H1 (cell line): ENCODE measurements at regions not wholly inside any gene's neighbourhood (a gene's known extent, or its start where the extent isn't known, plus 50 kb on each side); places are given as distances from the start of the nearest gene placed in this dataset.

ENCODE experiments used
- ATF3 ChIP-seq: IDR thresholded peaks from 2 replicates; pipeline ENCODE4 v1.6.1; 2011; ENCODE audit warnings: low read depth, mild to moderate bottlenecking, low read length; ENCODE audit not compliant: insufficient read depth
- FOSL1 ChIP-seq: IDR thresholded peaks from 2 replicates; pipeline ENCODE4 v1.6.1; 2011; ENCODE audit warnings: mild to moderate bottlenecking, low read depth, low read length, moderate library complexity; ENCODE audit not compliant: insufficient read depth

- no peak for TF ChIP-seq ATF3
- no peak for TF ChIP-seq FOSL1
These were observed 282.1 kb upstream of the HS6ST1 start (continued) for GRCh38 chr2:128600581-128601297.
